IMR-90 (cell line): ENCODE measurements at regions not wholly inside any gene's neighbourhood (a gene's known extent, or its start where the extent isn't known, plus 50 kb on each side); places are given as distances from the start of the nearest gene placed in this dataset.

ENCODE experiments used
- BHLHE40 ChIP-seq: fragments of 150-350 bp; IDR thresholded peaks from 2 replicates; pipeline ENCODE4 v1.6.1; 2016; ENCODE audit warnings: mild to moderate bottlenecking, low read depth, low read length
- CEBPB ChIP-seq: IDR thresholded peaks from 2 replicates; pipeline ENCODE4 v1.6.1; 2012; ENCODE audit warnings: low read depth, low read length, improper control_type of control experiment
- CHD1 ChIP-seq: IDR thresholded peaks from 2 replicates; pipeline ENCODE4 v1.6.1; 2012; ENCODE audit warnings: low read depth, low read length, improper control_type of control experiment
- ELK1 ChIP-seq: fragments of 150-350 bp; IDR thresholded peaks from 2 replicates; pipeline ENCODE4 v1.6.1; 2016; ENCODE audit warnings: low read depth, mild to moderate bottlenecking, low read length, moderate library complexity, borderline replicate concordance
- FOS ChIP-seq: fragments of 150-350 bp; IDR thresholded peaks from 2 replicates; pipeline ENCODE4 v1.6.1; 2016; ENCODE audit warnings: low read depth, low read length
- MAFK ChIP-seq: IDR thresholded peaks from 2 replicates; pipeline ENCODE4 v1.6.1; 2012; ENCODE audit warnings: low read depth, low read length, improper control_type of control experiment
- MAZ ChIP-seq: IDR thresholded peaks from 2 replicates; pipeline ENCODE4 v1.6.1; 2012; ENCODE audit warnings: low read depth, mild to moderate bottlenecking, low read length, improper control_type of control experiment, moderate library complexity, borderline replicate concordance
- NFE2L2 ChIP-seq: fragments of 150-350 bp; IDR thresholded peaks from 2 replicates; pipeline ENCODE4 v1.6.1; 2016; ENCODE audit warnings: low read depth, mild to moderate bottlenecking, low read length
- POLR2A ChIP-seq: IDR thresholded peaks from 2 replicates; pipeline ENCODE4 v1.6.1; 2012; ENCODE audit warnings: mild to moderate bottlenecking, low read depth, low read length
- RAD21 ChIP-seq: IDR thresholded peaks from 2 replicates; pipeline ENCODE4 v1.6.1; 2012; ENCODE audit warnings: low read length, improper control_type of control experiment
- USF2 ChIP-seq: fragments of 150-350 bp; IDR thresholded peaks from 2 replicates; pipeline ENCODE4 v1.6.1; 2017; ENCODE audit warnings: mild to moderate bottlenecking, antibody characterized with exemption, low read length, low read depth
- TF ChIP-seq, protein P1 (sequence below): conservative IDR thresholded peaks from 2 replicates; pipeline ENCODE4 v1.5.1; 2012; ENCODE audit warnings: mild to moderate bottlenecking, low read depth, low read length, improper control_type of control experiment

DNA sequence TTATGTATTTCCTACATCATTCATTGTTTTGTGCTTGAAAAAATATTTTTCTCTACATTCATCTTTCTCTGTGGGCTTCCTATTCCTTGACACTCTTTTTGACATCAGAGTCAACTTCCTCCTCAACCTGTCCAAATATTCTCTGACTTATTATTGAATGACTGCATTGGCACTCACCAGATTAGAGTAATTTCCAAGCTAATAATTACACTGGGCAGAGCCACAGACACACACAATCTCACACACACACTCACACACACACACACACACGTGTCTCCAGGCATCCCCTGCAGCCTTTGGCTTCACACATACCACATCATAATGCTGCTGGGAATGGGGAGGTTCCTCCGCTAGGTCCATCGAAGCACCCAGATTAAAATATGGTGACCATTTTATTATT, 184.5 kb downstream of the SYK start:
- TF ChIP-seq USF2 (no peak), BHLHE40 (no peak), CHD1 (no peak), POLR2A (no peak), CEBPB (no peak), ELK1 (no peak), NFE2L2 (no peak), FOS (no peak), MAZ (no peak), MAFK (no peak), RAD21 (no peak)
- TF ChIP-seq, protein P1, sequence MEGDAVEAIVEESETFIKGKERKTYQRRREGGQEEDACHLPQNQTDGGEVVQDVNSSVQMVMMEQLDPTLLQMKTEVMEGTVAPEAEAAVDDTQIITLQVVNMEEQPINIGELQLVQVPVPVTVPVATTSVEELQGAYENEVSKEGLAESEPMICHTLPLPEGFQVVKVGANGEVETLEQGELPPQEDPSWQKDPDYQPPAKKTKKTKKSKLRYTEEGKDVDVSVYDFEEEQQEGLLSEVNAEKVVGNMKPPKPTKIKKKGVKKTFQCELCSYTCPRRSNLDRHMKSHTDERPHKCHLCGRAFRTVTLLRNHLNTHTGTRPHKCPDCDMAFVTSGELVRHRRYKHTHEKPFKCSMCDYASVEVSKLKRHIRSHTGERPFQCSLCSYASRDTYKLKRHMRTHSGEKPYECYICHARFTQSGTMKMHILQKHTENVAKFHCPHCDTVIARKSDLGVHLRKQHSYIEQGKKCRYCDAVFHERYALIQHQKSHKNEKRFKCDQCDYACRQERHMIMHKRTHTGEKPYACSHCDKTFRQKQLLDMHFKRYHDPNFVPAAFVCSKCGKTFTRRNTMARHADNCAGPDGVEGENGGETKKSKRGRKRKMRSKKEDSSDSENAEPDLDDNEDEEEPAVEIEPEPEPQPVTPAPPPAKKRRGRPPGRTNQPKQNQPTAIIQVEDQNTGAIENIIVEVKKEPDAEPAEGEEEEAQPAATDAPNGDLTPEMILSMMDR: no peak
